ENCODE measurements at regions not wholly inside any gene's neighbourhood (a gene's known extent, or its start where the extent isn't known, plus 50 kb on each side); places are given as distances from the start of the nearest gene placed in this dataset.

GRCh38 chr10:128854204-128854603 is 612.8 kb upstream of the MGMT start:
- H2AFZ ChIP-seq (ENCODE audit: low read depth, low read length), result no peak overlapping the region
- no peak overlapping the region for H3K27ac ChIP-seq (ENCODE audit: low read length)

GRCh38 chr10:128854963-128855362 is 612.1 kb upstream of the MGMT start:
- Histone ChIP-seq H2AFZ (ENCODE audit: low read depth, low read length) (no peak overlapping the region), H3K9ac (ENCODE audit: low read depth, low read length) (no peak overlapping the region), H3K27me3 (ENCODE audit: insufficient read depth, low read length, poor library complexity) (no peaks in the 10 kb centered on the region), H4K20me1 (ENCODE audit: insufficient read depth, low read length) (no peaks in the 10 kb centered on the region), H3K9me3 (ENCODE audit: insufficient read depth, low read length, severe bottlenecking) (no peaks in the 10 kb centered on the region), H3K4me3 (ENCODE audit: low read depth in 1 of 2, low read length in 2 of 2) (no peak overlapping the region), H3K36me3 (ENCODE audit: insufficient read depth, low read length) (no peaks in the 10 kb centered on the region), H3K27ac (ENCODE audit: low read length) (no peak overlapping the region), H3K79me2 (ENCODE audit: insufficient read depth, low read length) (no peaks in the 10 kb centered on the region), H3K4me2 (ENCODE audit: insufficient read depth, low read length) (no peak overlapping the region), H3K4me1 (ENCODE audit: insufficient read depth, low read length) (0 out of 2 replicates have a peak, but pooled peaks cover 2% of the 10 kb centered on the region)
- no peak for DNase-seq
- TF ChIP-seq CTCF (IDR thresholded peaks at IDR 0.05; ENCODE audit: borderline replicate concordance, extremely low read depth, low read length, poor library complexity, severe bottlenecking) (no peak), EZH2 (IDR thresholded peaks at IDR 0.05; ENCODE audit: borderline replicate concordance, low read depth, low read length, severe bottlenecking) (no peak)
- no peak for ATAC-seq (ENCODE audit: insufficient read depth, low read depth)

More at GRCh38 chr10:128854204-128854603, 612.8 kb upstream of the MGMT start:
- H3K9ac ChIP-seq (ENCODE audit: low read depth, low read length), result no peak overlapping the region
- TF ChIP-seq EZH2 (IDR thresholded peaks at IDR 0.05; ENCODE audit: borderline replicate concordance, low read depth, low read length, severe bottlenecking) (no peak), CTCF (IDR thresholded peaks at IDR 0.05; ENCODE audit: borderline replicate concordance, extremely low read depth, low read length, poor library complexity, severe bottlenecking) (no peak)
- 0 out of 2 replicates have a peak, but pooled peaks cover 5% of the 10 kb centered on the region for H3K4me1 ChIP-seq (ENCODE audit: insufficient read depth, low read length)
- ATAC-seq (ENCODE audit: insufficient read depth, low read depth) (no peak), DNase-seq (no peak)
- no peak overlapping the region for H3K4me2 ChIP-seq (ENCODE audit: insufficient read depth, low read length)
- H3K27me3 ChIP-seq (ENCODE audit: insufficient read depth, low read length, poor library complexity), result no peaks in the 10 kb centered on the region
- H3K79me2 ChIP-seq (ENCODE audit: insufficient read depth, low read length), result no peaks in the 10 kb centered on the region
- H4K20me1 ChIP-seq (ENCODE audit: insufficient read depth, low read length), result no peaks in the 10 kb centered on the region
- no peaks in the 10 kb centered on the region for H3K36me3 ChIP-seq (ENCODE audit: insufficient read depth, low read length)
- no peaks in the 10 kb centered on the region for H3K9me3 ChIP-seq (ENCODE audit: insufficient read depth, low read length, severe bottlenecking)
- no peak overlapping the region for H3K4me3 ChIP-seq (ENCODE audit: low read depth in 1 of 2, low read length in 2 of 2)

GRCh38 chr10:128855618-128856428 is 611.2 kb upstream of the MGMT start:
- no peaks in the 10 kb centered on the region for H4K20me1 ChIP-seq (ENCODE audit: insufficient read depth, low read length)
- H3K9ac ChIP-seq (ENCODE audit: low read depth, low read length), result no peak overlapping the region
- no peak for DNase-seq
- no peaks in the 10 kb centered on the region for H3K79me2 ChIP-seq (ENCODE audit: insufficient read depth, low read length)
- H3K4me3 ChIP-seq (ENCODE audit: low read depth in 1 of 2, low read length in 2 of 2), result no peak overlapping the region
- TF ChIP-seq CTCF (IDR thresholded peaks at IDR 0.05; ENCODE audit: borderline replicate concordance, extremely low read depth, low read length, poor library complexity, severe bottlenecking) (no peak), EZH2 (IDR thresholded peaks at IDR 0.05; ENCODE audit: borderline replicate concordance, low read depth, low read length, severe bottlenecking) (no peak)
- H3K27me3 ChIP-seq (ENCODE audit: insufficient read depth, low read length, poor library complexity), result no peaks in the 10 kb centered on the region
- no peak overlapping the region for H3K4me2 ChIP-seq (ENCODE audit: insufficient read depth, low read length)
- no peaks in the 10 kb centered on the region for H3K9me3 ChIP-seq (ENCODE audit: insufficient read depth, low read length, severe bottlenecking)
- no peaks in the 10 kb centered on the region for H3K4me1 ChIP-seq (ENCODE audit: insufficient read depth, low read length)
- no peak overlapping the region for H2AFZ ChIP-seq (ENCODE audit: low read depth, low read length)
- no peak for ATAC-seq (ENCODE audit: insufficient read depth, low read depth)
- H3K36me3 ChIP-seq (ENCODE audit: insufficient read depth, low read length), result no peaks in the 10 kb centered on the region
- H3K27ac ChIP-seq (ENCODE audit: low read length), result no peak overlapping the region
